Effector memory CD8-positive, alpha-beta T cell (primary cell): ENCODE measurements at regions not wholly inside any gene's neighbourhood (a gene's known extent, or its start where the extent isn't known, plus 50 kb on each side); places are given as distances from the start of the nearest gene placed in this dataset.

Source experiments
- ATAC-seq: fragments of 150-1000 bp; cut with Tn5 transposase; replicated peaks from 2 replicates; pipeline ENCODE4 v1.10.0; 2021; ENCODE audit warnings: mild to moderate bottlenecking, moderate library complexity
- DNase-seq, 3 experiments: peaks; one replicate each; pipeline ENCODE4 v3.0.0; 2021
- H3K27ac Mint-ChIP-seq, 2 donors: one replicate each; pipeline ENCODE4 v1.8.0; 2022; ENCODE audit warnings: mild to moderate bottlenecking in 2 of 2, mixed read lengths in 2 of 2, moderate library complexity in 2 of 2
- H3K27me3 Mint-ChIP-seq, 2 donors: one replicate each; pipeline ENCODE4 v1.8.0; 2022; ENCODE audit warnings: mixed read lengths in 2 of 2
- H3K36me3 Mint-ChIP-seq: one replicate; pipeline ENCODE4 v1.8.0; 2022; ENCODE audit warnings: mild to moderate bottlenecking, moderate library complexity, mixed read lengths; ENCODE audit not compliant: insufficient read depth
- H3K4me1 Mint-ChIP-seq, 2 donors: one replicate each; pipeline ENCODE4 v1.8.0; 2022; ENCODE audit warnings: low read depth in 2 of 2, mixed read lengths in 2 of 2
- H3K4me3 Mint-ChIP-seq, 2 donors: one replicate each; pipeline ENCODE4 v1.8.0; 2022; ENCODE audit warnings: mild to moderate bottlenecking in 2 of 2, mixed read lengths in 2 of 2, moderate library complexity in 2 of 2
- H3K9me3 Mint-ChIP-seq, 2 donors: one replicate each; pipeline ENCODE4 v1.8.0; 2022; ENCODE audit warnings: mixed read lengths in 2 of 2

- Mint-ChIP-seq H3K9me3 (peaks cover 0 to 2% of the 10 kb centered on the region in 2 donors), H3K36me3 (peaks cover 3% of the 10 kb centered on the region), H3K4me3 (peak overlapping the region; percentile 0 to 18), H3K27ac (no peak overlapping the region), H3K27me3 (no peaks in the 10 kb centered on the region), H3K4me1 (peaks cover 9 to 21% of the 10 kb centered on the region in 2 donors)
- ATAC-seq: no peak
- DNase-seq: no peak
These were observed 66.0 kb upstream of the DUSP5 start for GRCh38 chr10:110431659-110432058.

- DNase-seq (no peak), ATAC-seq (no peak)
- Mint-ChIP-seq H3K4me3 (peak overlapping the region; percentile 0 to 18), H3K27me3 (no peaks in the 10 kb centered on the region), H3K27ac (no peak overlapping the region), H3K36me3 (peaks cover 3% of the 10 kb centered on the region), H3K9me3 (peaks cover 0 to 2% of the 10 kb centered on the region in 2 donors), H3K4me1 (peaks cover 9 to 21% of the 10 kb centered on the region in 2 donors)
These were observed 65.6 kb upstream of the DUSP5 start for GRCh38 chr10:110432084-110432483.

- H3K27me3 Mint-ChIP-seq: no peaks in the 10 kb centered on the region
- H3K4me1 Mint-ChIP-seq: peaks cover 9 to 21% of the 10 kb centered on the region in 2 donors
- no peak for ATAC-seq
- no peaks in the 10 kb centered on the region for H3K36me3 Mint-ChIP-seq
- H3K9me3 Mint-ChIP-seq: peaks cover 0 to 2% of the 10 kb centered on the region in 2 donors
- DNase-seq: no peak
- H3K27ac Mint-ChIP-seq: no peak overlapping the region
- H3K4me3 Mint-ChIP-seq: no peak overlapping the region
These were observed 64.7 kb upstream of the DUSP5 start for GRCh38 chr10:110432814-110433565.

- H3K4me3 Mint-ChIP-seq: no peak overlapping the region
- no peak for ATAC-seq
- H3K36me3 Mint-ChIP-seq: no peaks in the 10 kb centered on the region
- peaks cover 9 to 21% of the 10 kb centered on the region in 2 donors for H3K4me1 Mint-ChIP-seq
- DNase-seq: no peak
- no peak overlapping the region for H3K27ac Mint-ChIP-seq
- no peaks in the 10 kb centered on the region for H3K27me3 Mint-ChIP-seq
- H3K9me3 Mint-ChIP-seq: peaks cover 0 to 2% of the 10 kb centered on the region in 2 donors
These were observed 64.0 kb upstream of the DUSP5 start for GRCh38 chr10:110433740-110434139.

GRCh38 chr10:110434489-110435096 lies 63.1 kb upstream of the DUSP5 start:
- peaks cover 0 to 2% of the 10 kb centered on the region in 2 donors for H3K9me3 Mint-ChIP-seq
- H3K27ac Mint-ChIP-seq: no peak overlapping the region
- no peaks in the 10 kb centered on the region for H3K36me3 Mint-ChIP-seq
- H3K27me3 Mint-ChIP-seq: no peaks in the 10 kb centered on the region
- ATAC-seq (no peak), DNase-seq (no peak)
- H3K4me1 Mint-ChIP-seq: peaks cover 9 to 20% of the 10 kb centered on the region in 2 donors
- H3K4me3 Mint-ChIP-seq: no peak overlapping the region

- H3K36me3 Mint-ChIP-seq: no peaks in the 10 kb centered on the region
- peaks cover 8 to 14% of the 10 kb centered on the region in 2 donors for H3K4me1 Mint-ChIP-seq
- H3K27me3 Mint-ChIP-seq: no peaks in the 10 kb centered on the region
- no peak overlapping the region for H3K4me3 Mint-ChIP-seq
- H3K9me3 Mint-ChIP-seq: peaks cover 0 to 2% of the 10 kb centered on the region in 2 donors
- ATAC-seq (no peak), DNase-seq (no peak)
- H3K27ac Mint-ChIP-seq: no peak overlapping the region
These were observed 61.0 kb upstream of the DUSP5 start for GRCh38 chr10:110436554-110437350.

GRCh38 chr10:110437351-110437605 lies 60.4 kb upstream of the DUSP5 start:
- no peak overlapping the region for H3K4me3 Mint-ChIP-seq
- H3K9me3 Mint-ChIP-seq: peaks cover 0 to 2% of the 10 kb centered on the region in 2 donors
- no peak for DNase-seq

GRCh38 chr10:110437761-110438341 lies 59.9 kb upstream of the DUSP5 start:
- Mint-ChIP-seq H3K4me1 (peaks cover 8 to 9% of the 10 kb centered on the region in 2 donors), H3K4me3 (no peak overlapping the region), H3K9me3 (peaks cover 0 to 2% of the 10 kb centered on the region in 2 donors), H3K36me3 (no peaks in the 10 kb centered on the region), H3K27ac (peak overlapping the region in 1 of 2 donors; percentile 23), H3K27me3 (no peaks in the 10 kb centered on the region)
- DNase-seq (no peak), ATAC-seq (no peak)

More at GRCh38 chr10:110437351-110437605, 60.4 kb upstream of the DUSP5 start:
- Mint-ChIP-seq H3K27me3 (no peaks in the 10 kb centered on the region), H3K36me3 (no peaks in the 10 kb centered on the region), H3K27ac (no peak overlapping the region), H3K4me1 (peaks cover 8 to 13% of the 10 kb centered on the region in 2 donors)
- ATAC-seq: no peak

GRCh38 chr10:110442746-110443145 lies 55.0 kb upstream of the DUSP5 start:
- peaks cover 9 to 11% of the 10 kb centered on the region in 2 donors for H3K4me1 Mint-ChIP-seq
- H3K4me3 Mint-ChIP-seq: peak overlapping the region in 1 of 2 donors; percentile 66
- H3K36me3 Mint-ChIP-seq: no peaks in the 10 kb centered on the region
- no peaks in the 10 kb centered on the region for H3K27me3 Mint-ChIP-seq
- peak overlapping the region; percentile 36 to 84 for H3K27ac Mint-ChIP-seq
- ATAC-seq: no peak
- no peaks in the 10 kb centered on the region for H3K9me3 Mint-ChIP-seq
- no peak for DNase-seq

GRCh38 chr10:110443239-110444003 lies 54.3 kb upstream of the DUSP5 start:
- Mint-ChIP-seq H3K9me3 (no peaks in the 10 kb centered on the region), H3K4me3 (no peak overlapping the region), H3K4me1 (peaks cover 9 to 11% of the 10 kb centered on the region in 2 donors), H3K27me3 (no peaks in the 10 kb centered on the region), H3K36me3 (no peaks in the 10 kb centered on the region), H3K27ac (peak overlapping the region; percentile 36 to 84)
- no peak for DNase-seq
- no peak for ATAC-seq

- peaks cover 9 to 11% of the 10 kb centered on the region in 2 donors for H3K4me1 Mint-ChIP-seq
- no peak overlapping the region for H3K27ac Mint-ChIP-seq
- no peaks in the 10 kb centered on the region for H3K9me3 Mint-ChIP-seq
- H3K36me3 Mint-ChIP-seq: no peaks in the 10 kb centered on the region
- H3K4me3 Mint-ChIP-seq: no peak overlapping the region
- no peaks in the 10 kb centered on the region for H3K27me3 Mint-ChIP-seq
- ATAC-seq (no peak), DNase-seq (no peak)
These were observed 53.7 kb upstream of the DUSP5 start for GRCh38 chr10:110444004-110444337.

- Mint-ChIP-seq H3K4me3 (no peak overlapping the region), H3K27ac (no peak overlapping the region), H3K9me3 (no peaks in the 10 kb centered on the region), H3K27me3 (peaks cover 0 to 5% of the 10 kb centered on the region in 2 donors), H3K36me3 (no peaks in the 10 kb centered on the region), H3K4me1 (peaks cover 9 to 11% of the 10 kb centered on the region in 2 donors)
- ATAC-seq (no peak), DNase-seq (no peak)
These were observed 51.8 kb upstream of the DUSP5 start for GRCh38 chr10:110445871-110446270.

GRCh38 chr10:110446277-110446676 lies 51.4 kb upstream of the DUSP5 start:
- Mint-ChIP-seq H3K27me3 (peaks cover 0 to 7% of the 10 kb centered on the region in 2 donors), H3K4me3 (no peak overlapping the region), H3K36me3 (no peaks in the 10 kb centered on the region), H3K9me3 (no peaks in the 10 kb centered on the region), H3K4me1 (peaks cover 9 to 11% of the 10 kb centered on the region in 2 donors), H3K27ac (no peak overlapping the region)
- ATAC-seq (no peak), DNase-seq (no peak)
